Fibroblast of gingiva (primary cell): ENCODE measurements at regions not wholly inside any gene's neighbourhood (a gene's known extent, or its start where the extent isn't known, plus 50 kb on each side); places are given as distances from the start of the nearest gene placed in this dataset.

Experiments
- DNase-seq: peaks from one replicate; pipeline ENCODE4 v3.0.0-alpha.2; 2011; ENCODE audit warnings: low read depth

- no peak for DNase-seq
Observed at GRCh38 chr4:35216636-35217035, 1027.7 kb downstream of the ARAP2 start.

- DNase-seq: no peak
Observed at GRCh38 chr4:35217331-35217730, 1027.0 kb downstream of the ARAP2 start.

GRCh38 chr4:35228313-35228712 is 1016.0 kb downstream of the ARAP2 start:
- DNase-seq: no peak

GRCh38 chr4:35229021-35229420 is 1015.3 kb downstream of the ARAP2 start:
- no peak for DNase-seq

- no peak for DNase-seq
Observed at GRCh38 chr4:35237924-35238323, 1006.4 kb downstream of the ARAP2 start.

- no peak for DNase-seq
Observed at GRCh38 chr4:35238793-35239192, 1005.5 kb downstream of the ARAP2 start.

- DNase-seq: no peak
Observed at GRCh38 chr4:35246493-35246892, 997.8 kb downstream of the ARAP2 start.

- no peak for DNase-seq
Observed at GRCh38 chr4:35247047-35247446, 997.3 kb downstream of the ARAP2 start.

- DNase-seq: no peak
Observed at GRCh38 chr4:35250331-35250730, 994.0 kb downstream of the ARAP2 start.

GRCh38 chr4:35250761-35251160 is 993.6 kb downstream of the ARAP2 start:
- no peak for DNase-seq

- DNase-seq: no peak
Observed at GRCh38 chr4:35252071-35252470, 992.2 kb downstream of the ARAP2 start.

- DNase-seq: no peak
Observed at GRCh38 chr4:35252866-35253265, 991.4 kb downstream of the ARAP2 start.

- DNase-seq: no peak
Observed at GRCh38 chr4:35253331-35253730, 991.0 kb downstream of the ARAP2 start.

GRCh38 chr4:35286434-35286833 is 957.9 kb downstream of the ARAP2 start:
- DNase-seq: no peak

- no peak for DNase-seq
Observed at GRCh38 chr4:35300996-35301774, 943.1 kb downstream of the ARAP2 start.

- DNase-seq: no peak
Observed at GRCh38 chr4:35315419-35315818, 928.9 kb downstream of the ARAP2 start.

GRCh38 chr4:35325908-35326453 is 918.3 kb downstream of the ARAP2 start:
- DNase-seq: no peak

- no peak for DNase-seq
Observed at GRCh38 chr4:35342833-35343232, 901.5 kb downstream of the ARAP2 start.

GRCh38 chr4:35347276-35347675 is 897.0 kb downstream of the ARAP2 start:
- no peak for DNase-seq

- DNase-seq: no peak
Observed at GRCh38 chr4:35358001-35358584, 886.2 kb downstream of the ARAP2 start.

GRCh38 chr4:35364321-35364870 is 879.9 kb downstream of the ARAP2 start:
- no peak for DNase-seq

GRCh38 chr4:35365186-35365585 is 879.1 kb downstream of the ARAP2 start:
- no peak for DNase-seq

GRCh38 chr4:35399912-35400311 is 844.4 kb downstream of the ARAP2 start:
- no peak for DNase-seq
